ENCODE measurements at regions not wholly inside any gene's neighbourhood (a gene's known extent, or its start where the extent isn't known, plus 50 kb on each side); places are given as distances from the start of the nearest gene placed in this dataset.

GRCh38 chr9:108274971-108275370, 580.8 kb downstream of the ACTL7B start:
- no peaks in the 10 kb centered on the region for H4K20me1 ChIP-seq (ENCODE audit: low read length)
- H2AFZ ChIP-seq (ENCODE audit: low read length): no peak overlapping the region
- POLR2A ChIA-PET (ENCODE audit: unreplicated experiment): no interaction called here
- H3K9ac ChIP-seq (ENCODE audit: low read length): no peak overlapping the region
- no peaks in the 10 kb centered on the region for H3K9me3 ChIP-seq (ENCODE audit: low read length)
- no peaks in the 10 kb centered on the region for H3F3A ChIP-seq (ENCODE audit: low read length, unreplicated experiment)
- CTCF ChIA-PET: interaction anchor here (0.6 kb wide), 1 partner anchor 226 kb away, joined by 3 read pairs; no protein-coding TSS in a partner anchor
- no peak overlapping the region for H3K4me3 ChIP-seq (ENCODE audit: low read length)
- H3K79me2 ChIP-seq (ENCODE audit: low read length): no peaks in the 10 kb centered on the region
- H3K9me2 ChIP-seq (replicated peaks; ENCODE audit: low read length): no peaks in the 10 kb centered on the region
- intact Hi-C loops (cut with micrococcal nuclease): loop anchor here (5.0 kb wide), 3 partner anchors 118 to 808 kb away; no protein-coding TSS in a partner anchor
- no peak overlapping the region for H3K27ac ChIP-seq (ENCODE audit: low read length)
- H3K36me3 ChIP-seq (ENCODE audit: low read depth, low read length): no peaks in the 10 kb centered on the region
- no peak overlapping the region for H3K4me2 ChIP-seq (ENCODE audit: low read length)
- TF ChIP-seq, protein P1, sequence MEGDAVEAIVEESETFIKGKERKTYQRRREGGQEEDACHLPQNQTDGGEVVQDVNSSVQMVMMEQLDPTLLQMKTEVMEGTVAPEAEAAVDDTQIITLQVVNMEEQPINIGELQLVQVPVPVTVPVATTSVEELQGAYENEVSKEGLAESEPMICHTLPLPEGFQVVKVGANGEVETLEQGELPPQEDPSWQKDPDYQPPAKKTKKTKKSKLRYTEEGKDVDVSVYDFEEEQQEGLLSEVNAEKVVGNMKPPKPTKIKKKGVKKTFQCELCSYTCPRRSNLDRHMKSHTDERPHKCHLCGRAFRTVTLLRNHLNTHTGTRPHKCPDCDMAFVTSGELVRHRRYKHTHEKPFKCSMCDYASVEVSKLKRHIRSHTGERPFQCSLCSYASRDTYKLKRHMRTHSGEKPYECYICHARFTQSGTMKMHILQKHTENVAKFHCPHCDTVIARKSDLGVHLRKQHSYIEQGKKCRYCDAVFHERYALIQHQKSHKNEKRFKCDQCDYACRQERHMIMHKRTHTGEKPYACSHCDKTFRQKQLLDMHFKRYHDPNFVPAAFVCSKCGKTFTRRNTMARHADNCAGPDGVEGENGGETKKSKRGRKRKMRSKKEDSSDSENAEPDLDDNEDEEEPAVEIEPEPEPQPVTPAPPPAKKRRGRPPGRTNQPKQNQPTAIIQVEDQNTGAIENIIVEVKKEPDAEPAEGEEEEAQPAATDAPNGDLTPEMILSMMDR (conservative IDR thresholded peaks at IDR 0.05; ENCODE audit: low read depth, low read length): no peak
- no peak for TF ChIP-seq EZH2 (IDR thresholded peaks at IDR 0.05; ENCODE audit: low read length, unreplicated experiment)
- no peak for TF ChIP-seq EZH2phosphoT487 (IDR thresholded peaks at IDR 0.05; ENCODE audit: borderline replicate concordance, low read length)
- H3K27me3 ChIP-seq (ENCODE audit: low read length): no peaks in the 10 kb centered on the region
- H3K4me1 ChIP-seq (ENCODE audit: insufficient read depth, low read length): peaks cover 36% of the 10 kb centered on the region
- no peak for DNase-seq
- no TSS peak for BruUV-seq (replicated peaks)
- no peak for ATAC-seq

DNA sequence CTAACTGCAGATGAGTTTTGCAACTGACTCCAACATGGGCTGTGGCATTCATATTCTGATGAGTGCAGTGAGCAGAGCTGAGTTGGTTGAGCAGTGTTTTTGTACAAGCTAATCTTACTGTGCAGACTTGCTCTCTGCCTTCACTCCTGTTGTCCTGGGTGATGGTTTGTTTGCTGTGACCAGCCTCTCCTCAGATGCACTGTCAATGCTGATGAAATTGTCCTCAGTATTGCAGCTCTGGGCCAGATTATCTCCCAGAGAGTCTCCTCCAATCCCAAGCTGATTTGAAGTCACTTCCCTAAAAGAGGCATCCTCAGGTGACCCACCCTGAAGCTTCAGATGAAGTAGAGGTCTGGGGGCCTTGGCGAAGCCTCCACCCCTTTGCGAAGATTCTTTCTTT, 581.8 kb downstream of the ACTL7B start:
- Histone ChIP-seq H3K4me2 (ENCODE audit: low read length) (no peak overlapping the region), H3K79me2 (ENCODE audit: low read length) (no peaks in the 10 kb centered on the region), H4K20me1 (ENCODE audit: low read length) (no peaks in the 10 kb centered on the region), H3K27me3 (ENCODE audit: low read length) (no peaks in the 10 kb centered on the region), H3K36me3 (ENCODE audit: low read depth, low read length) (no peaks in the 10 kb centered on the region), H3K9me3 (ENCODE audit: low read length) (no peaks in the 10 kb centered on the region), H3K27ac (ENCODE audit: low read length) (no peak overlapping the region), H3K9ac (ENCODE audit: low read length) (no peak overlapping the region), H2AFZ (ENCODE audit: low read length) (no peak overlapping the region), H3F3A (ENCODE audit: low read length, unreplicated experiment) (no peaks in the 10 kb centered on the region), H3K4me1 (ENCODE audit: insufficient read depth, low read length) (peaks cover 39% of the 10 kb centered on the region), H3K4me3 (ENCODE audit: low read length) (no peak overlapping the region), H3K9me2 (replicated peaks; ENCODE audit: low read length) (no peaks in the 10 kb centered on the region)
- intact Hi-C loops (cut with micrococcal nuclease): loop anchor here (2.0 to 5.0 kb wide), 4 partner anchors 117 to 807 kb away; no protein-coding TSS in a partner anchor
- ATAC-seq (no peak), DNase-seq (no peak)
- TF ChIP-seq EZH2 (IDR thresholded peaks at IDR 0.05; ENCODE audit: low read length, unreplicated experiment) (no peak), EZH2phosphoT487 (IDR thresholded peaks at IDR 0.05; ENCODE audit: borderline replicate concordance, low read length) (no peak)
- TF ChIP-seq, protein P1 (conservative IDR thresholded peaks at IDR 0.05; ENCODE audit: low read depth, low read length): no peak
- ChIA-PET CTCF (interaction anchor here (0.6 kb wide), 1 partner anchor 852 kb away, joined by 3 read pairs; no protein-coding TSS in a partner anchor), POLR2A (ENCODE audit: unreplicated experiment) (no interaction called here)
- no TSS peak for BruUV-seq (replicated peaks)

DNA sequence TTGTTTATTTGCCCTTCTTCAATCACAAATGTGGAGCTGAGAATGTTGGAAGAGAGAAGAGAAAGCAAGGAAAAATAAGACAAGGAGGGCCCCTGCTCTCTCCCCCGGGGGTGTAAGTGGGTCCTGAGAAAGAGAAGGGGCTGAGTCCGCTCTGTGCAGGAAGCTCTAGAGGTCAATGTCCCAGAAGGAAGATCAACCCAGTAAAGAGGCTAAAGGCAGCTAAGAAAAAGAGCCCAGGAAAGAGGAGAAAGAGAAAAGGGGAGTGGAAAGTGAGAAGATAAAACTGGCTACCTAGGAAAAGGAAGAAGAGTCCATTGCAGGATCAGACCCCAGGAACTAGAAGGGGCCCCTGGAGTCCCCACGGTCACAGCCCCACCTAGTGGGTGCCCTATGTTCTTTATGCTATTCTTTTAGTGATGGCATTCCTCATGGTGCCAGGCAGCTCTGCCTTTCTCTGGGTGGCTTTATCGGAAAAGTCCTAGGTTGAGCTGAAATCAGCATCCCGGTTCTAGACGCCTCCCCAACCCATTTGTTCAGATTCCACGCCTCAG, 583.4 kb downstream of the ACTL7B start:
- Histone ChIP-seq H3K27me3 (ENCODE audit: low read length) (no peaks in the 10 kb centered on the region), H2AFZ (ENCODE audit: low read length) (peak overlapping the region; percentile 65), H4K20me1 (ENCODE audit: low read length) (no peaks in the 10 kb centered on the region), H3K9me2 (replicated peaks; ENCODE audit: low read length) (no peaks in the 10 kb centered on the region), H3K36me3 (ENCODE audit: low read depth, low read length) (no peaks in the 10 kb centered on the region), H3K4me2 (ENCODE audit: low read length) (peak overlapping the region; percentile 81), H3K9ac (ENCODE audit: low read length) (peak overlapping the region; percentile 70), H3K4me3 (ENCODE audit: low read length) (peak overlapping the region; percentile 65), H3K27ac (ENCODE audit: low read length) (peak overlapping the region; percentile 81), H3F3A (ENCODE audit: low read length, unreplicated experiment) (no peaks in the 10 kb centered on the region), H3K4me1 (ENCODE audit: insufficient read depth, low read length) (peaks cover 35% of the 10 kb centered on the region), H3K9me3 (ENCODE audit: low read length) (no peaks in the 10 kb centered on the region), H3K79me2 (ENCODE audit: low read length) (no peaks in the 10 kb centered on the region)
- DNase-seq: peak; percentile 54
- ATAC-seq: peak; percentile 80
- CTCF ChIA-PET: interaction anchor here (0.7 to 1.1 kb wide), 3 partner anchors 51 to 517 kb away, joined by 4 to 5 read pairs (median 4); no protein-coding TSS in a partner anchor
- POLR2A ChIA-PET (ENCODE audit: unreplicated experiment): interaction anchor here (0.6 kb wide), 1 partner anchor 280 kb away, joined by 7 read pairs; no protein-coding TSS in a partner anchor
- TF ChIP-seq EZH2 (IDR thresholded peaks at IDR 0.05; ENCODE audit: low read length, unreplicated experiment) (no peak), EZH2phosphoT487 (IDR thresholded peaks at IDR 0.05; ENCODE audit: borderline replicate concordance, low read length) (no peak)
- TF ChIP-seq, protein P1 (conservative IDR thresholded peaks at IDR 0.05; ENCODE audit: low read depth, low read length): peak; percentile 65
- intact Hi-C loops (cut with micrococcal nuclease): loop anchor here (1.0 to 5.0 kb wide), 9 partner anchors 115 to 805 kb away; no protein-coding TSS in a partner anchor
- BruUV-seq (replicated peaks): no TSS peak
